ENCODE measurements at regions not wholly inside any gene's neighbourhood (a gene's known extent, or its start where the extent isn't known, plus 50 kb on each side); places are given as distances from the start of the nearest gene placed in this dataset.
A peak's percentile ranks its signal among the peaks of the same experiment; 100 is the strongest.

- no peak for DNase-seq
Measured at GRCh38 chr2:145235312-145235711, 715.4 kb upstream of the ZEB2 start.

- no peak for DNase-seq
Measured at GRCh38 chr2:145230546-145230945, 710.6 kb upstream of the ZEB2 start.

GRCh38 chr2:145228506-145228905 is 708.6 kb upstream of the ZEB2 start:
- DNase-seq, result peak; percentile 52

DNA sequence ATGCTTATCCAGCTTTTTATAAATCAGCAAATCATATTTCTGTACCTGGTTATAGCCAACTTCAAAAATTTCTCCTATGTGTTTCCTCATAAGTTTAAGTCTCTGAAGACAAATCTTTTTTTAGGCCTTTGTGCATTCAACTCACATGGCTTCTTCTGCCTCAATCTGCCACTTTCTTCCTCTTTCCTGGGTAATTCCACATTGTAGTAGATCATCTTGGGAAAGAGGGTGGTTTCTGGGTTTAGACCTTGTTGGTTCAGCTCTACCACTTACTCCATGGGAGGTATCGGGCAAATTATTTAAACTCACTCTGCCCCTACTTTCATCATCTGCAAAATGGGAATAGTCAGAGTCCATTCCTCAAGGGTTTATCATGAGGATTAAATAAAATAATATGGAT is 707.0 kb upstream of the ZEB2 start:
- no peak for DNase-seq

GRCh38 chr2:145221516-145221915 is 701.6 kb upstream of the ZEB2 start:
- DNase-seq, result no peak

DNA sequence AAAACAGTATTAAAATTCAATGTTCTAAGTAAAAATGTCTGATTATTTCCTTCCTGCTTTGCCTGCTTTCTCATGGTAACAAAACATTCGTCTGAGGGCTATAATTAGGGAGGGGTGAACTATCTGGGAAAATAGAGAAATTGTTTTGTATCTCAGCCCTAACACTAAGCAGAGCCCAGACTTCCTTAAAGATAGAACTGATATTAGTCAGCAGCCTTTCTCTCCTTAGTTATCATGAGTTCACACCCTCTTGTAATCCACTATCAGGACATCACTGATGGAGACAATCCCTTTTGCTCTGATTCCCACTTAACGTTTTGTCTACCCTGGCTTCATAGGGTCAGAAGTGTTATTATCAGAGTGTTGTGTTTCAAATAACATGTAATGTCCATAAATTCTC is 701.1 kb upstream of the ZEB2 start:
- DNase-seq, result no peak

- DNase-seq, result no peak
Measured at GRCh38 chr2:145220496-145220895, 700.6 kb upstream of the ZEB2 start.

- DNase-seq, result no peak
Measured at GRCh38 chr2:145207884-145208283, 688.0 kb upstream of the ZEB2 start.

DNA sequence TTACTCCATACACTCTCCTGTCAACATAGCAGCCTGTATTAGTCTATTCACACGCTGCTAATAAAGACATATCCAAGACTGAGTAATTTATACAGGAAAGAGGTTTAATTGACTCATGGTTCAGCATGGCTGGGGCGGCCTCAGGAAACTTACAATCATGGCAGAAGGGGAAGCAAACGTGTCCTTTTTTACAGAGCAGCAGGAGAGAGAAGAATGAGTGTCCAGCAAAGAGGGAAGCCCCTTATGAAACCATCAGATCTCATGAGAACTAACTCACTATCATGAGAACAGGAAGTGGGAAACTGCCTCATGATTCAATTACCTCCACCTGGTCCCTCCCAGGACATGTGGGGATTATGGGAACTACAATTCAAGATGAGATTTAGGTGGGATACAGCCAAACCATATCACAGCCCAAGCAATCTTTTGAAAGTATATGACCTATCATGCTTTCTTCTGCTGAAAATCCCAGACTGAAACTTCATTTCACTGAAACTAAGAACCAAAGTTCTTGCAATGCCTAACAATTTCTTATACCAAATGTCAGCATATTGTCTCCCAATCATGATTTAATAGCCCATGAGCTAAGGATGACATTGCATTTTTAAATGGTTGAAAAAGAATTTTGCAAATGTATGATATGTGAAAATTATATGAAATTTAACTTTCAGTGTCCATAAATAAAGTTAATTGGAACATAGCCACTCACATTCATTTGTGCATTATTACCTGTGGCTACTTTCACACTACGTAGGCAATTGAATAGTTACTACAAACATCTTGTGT is 686.8 kb upstream of the ZEB2 start:
- no peak for DNase-seq

DNA sequence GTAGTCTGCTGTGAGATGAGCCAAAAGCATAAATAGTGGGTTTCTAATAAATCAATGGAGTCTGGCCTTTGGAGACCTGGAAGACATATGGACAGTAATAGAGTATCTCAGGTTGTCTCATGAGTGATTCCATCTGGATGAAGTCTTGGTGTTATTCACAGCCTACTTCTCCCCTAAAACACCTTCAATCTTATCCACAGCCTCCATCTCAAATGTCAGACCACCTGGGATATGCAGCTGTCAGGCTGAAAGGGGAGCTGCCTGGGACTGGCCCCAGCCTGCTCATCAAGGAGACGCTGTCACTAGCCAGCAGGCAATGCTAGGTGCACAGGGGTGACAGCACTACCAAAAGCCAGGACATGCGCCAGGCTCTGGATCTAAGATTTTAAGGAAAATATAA is 684.0 kb upstream of the ZEB2 start:
- no peak for DNase-seq

DNA sequence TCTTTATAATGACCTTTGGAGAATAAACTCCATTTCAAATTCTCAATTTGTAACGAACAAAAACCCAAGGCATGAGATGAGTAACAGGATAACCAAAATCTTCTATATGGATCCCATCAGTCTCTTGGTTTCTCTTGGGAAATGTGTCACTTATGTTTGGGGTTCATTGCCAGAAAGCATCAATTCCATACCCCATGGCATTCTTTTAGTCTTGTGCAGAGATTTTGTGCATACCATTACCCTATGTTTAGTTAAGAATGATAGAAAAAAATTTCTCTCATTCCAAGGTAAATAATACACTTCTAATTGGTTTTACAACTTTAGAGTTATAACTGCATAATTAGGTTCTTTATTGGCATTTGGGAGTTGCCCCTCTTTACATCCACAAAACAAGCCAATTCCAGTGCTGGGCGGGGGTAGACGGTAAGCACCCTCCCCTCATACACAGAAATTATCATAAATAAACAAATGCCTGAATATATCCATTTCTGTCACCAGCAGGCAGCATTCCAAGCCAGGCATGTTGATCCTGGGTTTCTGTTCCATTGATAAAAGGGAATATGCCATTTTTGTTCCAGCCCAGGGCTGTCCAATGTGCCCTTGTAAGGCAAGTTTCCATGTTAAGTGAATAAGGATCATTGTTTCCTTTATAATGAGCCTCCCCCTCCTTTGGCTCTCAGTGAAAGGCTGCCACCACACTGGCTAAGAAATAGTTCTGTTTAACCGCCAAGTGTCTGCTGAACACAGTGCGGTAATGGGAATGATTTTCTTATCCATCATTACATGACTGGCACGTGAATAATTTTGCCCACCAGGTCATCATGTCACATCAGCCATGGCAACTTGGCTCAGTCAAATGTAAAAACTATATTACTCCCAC is 680.1 kb upstream of the ZEB2 start:
- DNase-seq, result peak; percentile 16

DNA sequence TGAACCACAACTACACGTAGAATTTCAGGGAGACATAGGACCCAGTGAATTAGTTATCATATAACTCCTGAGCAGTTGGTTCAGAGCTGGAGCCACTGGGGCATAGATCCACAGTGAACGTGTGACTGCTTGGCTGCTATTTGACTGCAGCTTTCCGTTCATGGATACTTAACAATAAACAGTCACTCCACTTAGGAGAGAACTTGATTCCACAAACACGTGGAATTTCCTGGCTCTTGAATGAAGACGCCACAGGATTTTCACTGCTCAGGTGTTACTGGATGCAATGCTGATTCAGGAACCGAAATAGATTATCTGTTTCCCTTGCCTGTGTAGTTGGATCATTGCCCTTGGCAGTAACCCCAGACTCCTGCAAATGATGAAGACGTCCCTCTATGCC is 679.1 kb upstream of the ZEB2 start:
- DNase-seq, result no peak

DNA sequence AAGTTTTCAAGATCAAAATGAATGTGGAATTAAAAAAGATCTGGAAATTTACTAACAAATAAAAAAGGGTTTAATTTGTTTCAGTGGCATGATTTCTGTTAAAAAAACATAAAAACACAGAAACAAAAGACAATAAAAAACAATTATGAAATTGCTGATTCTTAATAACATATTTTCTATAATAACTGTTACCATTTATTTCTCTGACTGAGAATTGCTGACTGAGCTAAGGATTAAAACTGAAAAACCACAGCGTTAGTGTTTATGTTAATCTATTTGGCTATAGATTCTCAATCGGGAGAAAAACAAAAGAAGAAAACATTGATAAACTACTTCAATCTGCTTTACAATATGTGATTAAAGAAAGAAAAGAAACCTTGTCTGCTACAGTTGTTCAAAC is 678.6 kb upstream of the ZEB2 start:
- no peak for DNase-seq

DNA sequence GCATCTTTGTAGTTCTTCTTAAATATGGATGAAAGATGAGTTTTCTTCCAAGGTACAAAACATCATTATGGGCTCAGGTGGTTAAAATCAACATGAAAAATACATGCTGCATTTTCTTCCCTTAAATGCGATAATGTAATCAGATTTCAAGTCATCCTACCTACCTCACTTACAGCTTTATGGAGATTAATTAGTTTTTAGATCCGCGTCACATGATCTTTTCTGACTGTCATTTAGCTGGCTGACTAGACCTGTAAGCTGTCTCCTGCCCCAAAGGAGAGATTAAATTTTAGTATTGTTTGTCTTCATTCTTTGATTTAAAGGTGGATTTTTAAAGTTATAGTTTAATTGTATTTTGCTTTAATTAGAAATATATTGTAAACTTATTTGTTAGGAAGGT is 678.0 kb upstream of the ZEB2 start:
- DNase-seq, result no peak

GRCh38 chr2:145194673-145195072 is 674.8 kb upstream of the ZEB2 start:
- no peak for DNase-seq

- DNase-seq, result no peak
Measured at GRCh38 chr2:145190031-145190703, 670.2 kb upstream of the ZEB2 start.

DNA sequence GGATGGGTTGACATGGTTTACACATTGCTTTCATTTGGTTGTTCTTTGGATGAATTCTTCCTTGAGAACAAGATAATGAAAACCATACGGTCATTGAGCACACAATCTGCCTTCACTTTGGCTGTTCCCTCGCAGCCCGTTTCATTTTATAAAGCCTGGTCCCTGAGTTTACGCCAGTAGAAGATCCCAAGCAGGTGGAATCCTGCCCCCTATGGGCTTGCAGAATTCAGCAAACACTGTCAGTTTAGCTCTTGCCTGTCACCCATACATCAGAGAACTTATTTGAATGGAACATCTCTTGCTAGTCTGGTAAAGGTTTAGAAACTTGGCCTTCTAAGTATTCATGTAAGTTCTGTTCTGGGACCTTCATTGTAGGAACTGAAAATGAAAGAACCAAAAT is 666.4 kb upstream of the ZEB2 start:
- DNase-seq, result peak; percentile 16

- DNase-seq, result no peak
Measured at GRCh38 chr2:145185696-145186095, 665.8 kb upstream of the ZEB2 start.

DNA sequence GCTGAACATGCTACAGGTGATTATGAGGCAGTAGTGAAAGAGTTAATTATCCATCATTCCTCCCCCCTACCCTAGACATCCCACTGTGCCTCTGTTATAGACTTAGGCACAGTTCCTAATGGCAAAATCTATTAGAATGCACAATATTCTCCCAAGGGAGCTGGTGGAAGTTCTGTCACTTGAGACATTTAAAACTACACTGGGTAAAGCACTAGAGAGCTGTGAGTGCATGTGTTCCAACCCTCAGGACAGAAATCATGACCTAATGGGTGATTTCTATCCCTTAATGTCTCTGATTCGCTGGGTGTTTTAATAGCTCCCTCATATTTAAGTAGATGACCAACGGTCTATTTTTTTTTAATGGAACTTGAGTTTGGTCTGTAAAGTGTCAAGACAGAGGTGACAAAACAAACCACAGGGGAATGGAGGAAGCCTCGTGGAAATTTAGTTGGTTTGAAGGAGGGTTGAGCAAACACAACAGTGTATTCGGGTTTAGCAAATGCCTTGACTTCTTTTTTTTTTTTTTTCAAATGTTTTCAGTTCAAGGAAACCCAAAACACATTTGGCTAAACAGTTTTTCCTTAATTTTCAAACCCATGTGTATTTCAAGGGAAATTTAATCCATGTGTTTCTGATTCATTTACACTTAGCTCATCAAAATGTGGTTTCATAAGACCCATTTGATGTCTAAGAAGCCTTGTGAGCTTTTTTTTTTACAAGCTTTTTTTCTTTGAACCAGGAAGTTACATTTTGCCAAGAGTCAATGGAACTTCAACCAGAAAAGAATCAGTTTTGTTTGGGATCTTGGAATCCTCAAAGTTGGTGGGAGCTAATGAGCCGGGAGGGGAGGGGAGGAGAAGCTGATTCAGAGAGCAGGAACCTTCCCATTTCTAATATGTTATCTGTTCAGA is 665.1 kb upstream of the ZEB2 start:
- DNase-seq, result peak; percentile 89

DNA sequence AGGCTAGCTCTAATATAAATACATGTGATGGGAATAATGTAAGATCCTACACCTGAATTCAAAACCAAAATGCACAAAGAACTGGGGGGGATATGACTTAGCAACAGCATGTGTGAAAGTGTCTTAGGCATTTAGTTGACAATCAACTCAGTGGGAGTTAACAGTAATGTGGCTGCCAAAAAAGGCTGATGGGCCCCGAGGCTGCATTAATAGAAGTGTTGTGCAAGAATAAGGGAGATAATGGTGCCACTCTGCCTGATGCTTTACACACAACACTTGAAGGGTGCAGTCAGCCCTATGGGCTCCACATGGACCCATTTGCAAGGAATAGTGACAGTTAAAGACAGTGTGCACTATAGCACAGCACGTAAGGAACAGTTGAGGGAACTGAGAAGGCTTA is 649.4 kb upstream of the ZEB2 start:
- DNase-seq, result no peak

DNA sequence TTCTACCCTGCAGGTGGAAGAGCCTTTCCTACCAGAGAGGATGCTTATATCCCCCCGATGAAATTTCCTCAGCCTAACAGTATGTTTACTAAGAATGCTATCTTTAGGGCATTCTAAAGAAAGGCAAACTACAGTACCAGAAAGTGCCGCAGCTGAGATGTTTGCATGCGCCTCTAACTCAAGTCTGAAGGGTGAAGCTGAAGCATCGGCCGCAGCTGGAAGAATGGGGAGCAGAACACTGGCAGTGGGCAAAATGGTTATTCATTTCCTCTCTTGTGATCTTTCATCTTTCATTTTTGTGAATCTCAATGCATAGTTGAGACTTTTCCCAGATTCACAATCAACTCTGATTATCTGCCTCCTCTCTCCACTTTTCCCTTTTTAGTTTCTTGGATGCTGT is 648.2 kb upstream of the ZEB2 start:
- DNase-seq, result no peak

GRCh38 chr2:145166731-145167302 is 646.9 kb upstream of the ZEB2 start:
- peak; percentile 76 for DNase-seq

Data from skin of body (tissue), 1 donor.